Endothelial cell of umbilical vein (primary cell): ENCODE measurements at regions not wholly inside any gene's neighbourhood (a gene's known extent, or its start where the extent isn't known, plus 50 kb on each side); places are given as distances from the start of the nearest gene placed in this dataset.
"Not testable (repeated sequence)": the region's sequence is repeated elsewhere in the genome, so short reads cannot be mapped to it uniquely, and the experiment has no call there.

ENCODE experiments used
- BruUV-seq: library from RNA; stranded (reverse); fragments of 400-500 nt; replicated peaks from 2 replicates; lab custom pipeline; 2021; lab: Mats Ljungman, UMichigan
- CTCF ChIA-PET: fragments of 300-600, 350-600 bp; sonication (Branson Sonifier 250); formaldehyde crosslinking; loops from one replicate; lab custom pipeline; 2021; ENCODE audit warnings: antibody characterized with exemption, inconsistent platforms; lab: Charles Lee
- POLR2A ChIA-PET: fragments of 300-600, 350-600 bp; sonication (Branson Sonifier 250); formaldehyde crosslinking; loops from one replicate; lab custom pipeline; 2021; ENCODE audit warnings: antibody characterized with exemption, inconsistent platforms; lab: Charles Lee
- DNase-seq: peaks from one replicate; pipeline ENCODE4 v3.0.0-alpha.2; 2011; ENCODE audit warnings: low read depth, low spot score
- FAIRE-seq: peaks from 2 replicates; lab custom pipeline; 2011; peaks lifted over from hg19 to GRCh38; lab: Jason Lieb, UNC
- H2AFZ ChIP-seq: 2 replicates; pipeline ENCODE4 v1.6.0; 2012; ENCODE audit warnings: low read depth, low read length, control low read depth, inconsistent platforms
- H3K27ac ChIP-seq: 2 replicates; pipeline ENCODE4 v1.5.1; 2011; ENCODE audit warnings: low read depth, mild to moderate bottlenecking, control low read depth, low read length, moderate library complexity; ENCODE audit not compliant: insufficient read depth
- H3K27me3 ChIP-seq, 2 experiments: 2 replicates each; pipeline versions ENCODE4 v1.6.0 to v1.6.1; 2011; ENCODE audit warnings: low read length in 2 of 2, mixed read lengths in 1 of 2; ENCODE audit not compliant: control insufficient read depth in 2 of 2, insufficient read depth in 2 of 2
- H3K36me3 ChIP-seq, 2 experiments: 2 replicates in 1 of 2; 3 replicates in 1 of 2; pipeline ENCODE4 v1.5.1; 2011; ENCODE audit warnings: low read length in 2 of 2, mild to moderate bottlenecking in 1 of 2, moderate library complexity in 1 of 2; ENCODE audit not compliant: control insufficient read depth in 2 of 2, insufficient read depth in 2 of 2; ENCODE audit errors: extremely low read depth in 1 of 2
- H3K4me1 ChIP-seq: 3 replicates; pipeline ENCODE4 v1.5.1; 2011; ENCODE audit warnings: mild to moderate bottlenecking, low read length; ENCODE audit not compliant: control insufficient read depth, insufficient read depth; ENCODE audit errors: extremely low read depth
- H3K4me2 ChIP-seq: 2 replicates; pipeline ENCODE4 v1.6.1; 2011; ENCODE audit warnings: low read length, control low read depth, mixed read lengths; ENCODE audit not compliant: insufficient read depth
- H3K4me3 ChIP-seq, 3 experiments: fragments of 200-600 bp in 1 of 3; sonication (generic), shearing (Covaris generic) in 1 of 3; replicated peaks in 1 of 3; 2 replicates each; pipeline ENCODE4 v1.5.1; 2011 to 2016; ENCODE audit warnings: control low read depth in 3 of 3, low read length in 3 of 3, mild to moderate bottlenecking in 2 of 3, inconsistent platforms in 1 of 3, low read depth in 1 of 3, moderate library complexity in 1 of 3; ENCODE audit not compliant: insufficient read depth in 1 of 3
- H3K79me2 ChIP-seq: 2 replicates; pipeline ENCODE4 v1.6.0; 2012; ENCODE audit warnings: low read length, inconsistent platforms; ENCODE audit not compliant: control insufficient read depth, insufficient read depth
- H3K9ac ChIP-seq: replicated peaks from 2 replicates; pipeline ENCODE3; 2011; ENCODE audit warnings: low read length, control low read depth; ENCODE audit not compliant: insufficient read depth; ENCODE audit errors: extremely low read depth
- H3K9me1 ChIP-seq: replicated peaks from 3 replicates; pipeline ENCODE4 v1.6.0; 2011; ENCODE audit warnings: mild to moderate bottlenecking, low read length; ENCODE audit not compliant: control insufficient read depth, insufficient read depth; ENCODE audit errors: extremely low read depth
- H3K9me3 ChIP-seq: replicated peaks from 2 replicates; pipeline ENCODE4 v1.5.1; 2012; ENCODE audit warnings: low read length, inconsistent platforms; ENCODE audit not compliant: control insufficient read depth, insufficient read depth
- H4K20me1 ChIP-seq: replicated peaks from 2 replicates; pipeline ENCODE3; 2011; ENCODE audit warnings: mild to moderate bottlenecking, low read length; ENCODE audit not compliant: control insufficient read depth, insufficient read depth; ENCODE audit errors: extremely low read depth
- dilution Hi-C: fragments of 300-500 bp; cut with MboI; formaldehyde crosslinking; loops from one replicate; pipeline ENCODE4 v1.15.0; 2019; ENCODE audit warnings: low sequenced_read_pairs; ENCODE audit not compliant: extremely low pct_ligation_motif_present
- intact Hi-C: fragments of 100-400 bp; cut with micrococcal nuclease; formaldehyde crosslinking; loops from one replicate; pipeline ENCODE4 v1.10.0; 2022

DNA sequence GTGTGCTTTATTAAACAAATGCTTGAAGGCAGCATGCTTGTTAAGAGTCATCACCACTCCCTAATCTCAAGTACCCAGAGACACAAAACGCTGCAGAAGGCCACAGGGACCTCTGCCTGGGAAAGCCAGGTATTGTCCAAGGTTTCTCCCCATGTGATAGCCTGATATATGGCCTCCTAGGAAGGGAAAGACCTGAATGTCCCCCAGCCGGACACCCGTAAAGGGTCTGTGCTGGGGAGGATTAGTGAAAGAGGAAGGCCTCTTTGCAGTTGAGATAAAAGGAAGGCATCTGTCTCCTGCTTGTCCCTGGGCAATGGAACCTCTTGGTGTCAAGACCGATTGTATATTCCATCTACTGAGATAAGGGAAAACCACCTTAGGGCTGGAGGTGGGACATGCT is 159.7 kb downstream of the ADRA2C start:
- CTCF ChIA-PET = not testable (repeated sequence)

DNA sequence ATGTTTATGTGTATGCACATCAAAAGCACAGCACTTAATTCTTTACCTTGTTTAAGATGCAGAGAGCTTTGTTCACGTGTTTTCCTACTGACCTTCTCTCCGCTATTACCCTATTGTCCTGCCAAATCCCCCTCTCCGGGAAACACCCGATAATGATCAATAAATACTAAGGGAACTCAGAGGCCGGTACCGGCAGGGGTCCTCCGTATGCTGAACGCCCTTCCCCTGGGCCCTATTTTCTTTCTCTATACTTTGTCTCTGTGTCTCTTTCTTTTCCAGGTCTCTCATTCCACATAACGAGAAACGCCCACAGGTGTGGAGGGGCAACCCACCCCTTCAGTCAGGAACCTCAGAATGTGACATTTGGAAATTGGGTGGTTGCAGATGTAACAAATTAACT is 160.1 kb downstream of the ADRA2C start:
- H3K4me3 ChIP-seq, H3K36me3 ChIP-seq, CTCF ChIA-PET, FAIRE-seq, H3K9ac ChIP-seq, POLR2A ChIA-PET, H3K27me3 ChIP-seq, H3K9me3 ChIP-seq, H2AFZ ChIP-seq, H3K79me2 ChIP-seq, H3K4me1 ChIP-seq, H3K27ac ChIP-seq, H3K4me2 ChIP-seq, intact Hi-C loops, H3K9me1 ChIP-seq, DNase-seq, BruUV-seq, dilution Hi-C loops, H4K20me1 ChIP-seq: not testable (repeated sequence)

More for the DNA sequence above, 159.7 kb downstream of the ADRA2C start:
- H3K9me3 ChIP-seq, dilution Hi-C loops, BruUV-seq, H3K4me3 ChIP-seq, H2AFZ ChIP-seq, H4K20me1 ChIP-seq, H3K79me2 ChIP-seq, FAIRE-seq, POLR2A ChIA-PET, H3K4me1 ChIP-seq, H3K4me2 ChIP-seq, intact Hi-C loops, H3K36me3 ChIP-seq, H3K9me1 ChIP-seq, H3K9ac ChIP-seq, H3K27ac ChIP-seq, DNase-seq, H3K27me3 ChIP-seq: not testable (repeated sequence)

DNA sequence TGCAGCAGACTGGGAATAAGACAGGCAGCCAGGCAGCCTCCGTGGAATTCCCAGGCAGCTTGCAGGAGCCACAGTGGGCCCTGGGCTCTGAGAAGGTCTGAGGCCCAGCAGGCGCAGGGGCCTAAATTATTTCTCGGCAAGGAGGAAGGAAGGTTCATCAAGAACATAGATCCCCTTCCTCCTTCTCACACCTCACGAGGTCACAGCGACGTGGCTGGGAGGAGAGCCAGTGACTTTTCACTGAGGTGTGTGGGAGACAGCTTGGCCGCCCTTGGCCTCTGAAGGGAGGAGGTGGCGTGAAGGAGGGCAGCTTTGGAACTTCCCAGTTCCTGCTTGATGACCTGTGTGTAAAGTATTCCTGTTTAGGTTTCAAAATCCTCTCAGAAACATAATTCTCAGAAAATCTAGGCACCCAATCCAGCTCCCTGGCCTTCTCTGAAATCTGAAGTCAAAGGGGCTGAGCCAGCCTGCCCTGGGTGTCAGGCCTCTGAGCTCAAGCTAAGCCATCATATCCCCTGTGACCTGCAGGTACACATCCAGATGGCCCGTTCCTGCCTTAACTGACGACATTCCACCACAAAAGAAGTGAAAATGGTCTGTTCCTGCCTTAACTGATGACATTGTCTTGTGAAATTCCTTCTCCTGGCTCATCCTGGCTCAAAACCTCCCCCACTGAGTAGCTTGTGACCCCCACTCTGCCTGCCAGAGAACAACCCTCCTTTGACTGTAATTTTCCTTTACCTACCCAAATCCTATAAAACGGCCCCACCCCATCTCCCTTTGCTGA is 161.0 kb downstream of the ADRA2C start:
- DNase-seq, H3K27me3 ChIP-seq, H3K9me1 ChIP-seq, H3K4me2 ChIP-seq, FAIRE-seq, H3K9me3 ChIP-seq, intact Hi-C loops, POLR2A ChIA-PET, H4K20me1 ChIP-seq, H3K27ac ChIP-seq, H3K36me3 ChIP-seq, H3K9ac ChIP-seq, H3K4me1 ChIP-seq, H3K4me3 ChIP-seq, BruUV-seq, H2AFZ ChIP-seq, H3K79me2 ChIP-seq, dilution Hi-C loops: not testable (repeated sequence)
- CTCF ChIA-PET = interaction anchor here (1.1 kb wide), 1 partner anchor 15 kb away, joined by 3 read pairs; no protein-coding TSS in a partner anchor

DNA sequence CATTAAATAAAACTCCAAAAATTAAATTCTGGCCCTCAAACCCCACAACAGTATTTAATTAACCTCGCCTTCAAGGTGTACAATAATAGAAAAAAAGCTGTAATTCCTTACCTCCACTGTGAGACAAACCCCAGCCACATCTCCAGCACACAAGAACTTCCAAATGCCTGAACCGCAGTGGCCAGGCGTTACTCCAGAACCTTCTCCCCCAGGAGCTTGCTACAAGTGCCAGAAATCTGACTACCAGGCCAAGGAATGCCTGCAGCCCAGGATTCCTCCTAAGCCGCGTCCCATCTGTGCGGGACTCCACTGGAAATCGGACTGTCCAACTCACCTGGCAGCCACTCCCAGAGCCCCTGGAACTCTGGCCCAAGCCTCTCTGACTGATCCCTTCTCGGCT is 163.2 kb downstream of the ADRA2C start:
- H4K20me1 ChIP-seq, H3K27ac ChIP-seq, CTCF ChIA-PET, POLR2A ChIA-PET, H3K79me2 ChIP-seq, H2AFZ ChIP-seq, BruUV-seq, H3K4me3 ChIP-seq, H3K27me3 ChIP-seq, H3K9me3 ChIP-seq, FAIRE-seq, H3K36me3 ChIP-seq, H3K4me1 ChIP-seq, DNase-seq, dilution Hi-C loops, intact Hi-C loops, H3K9ac ChIP-seq, H3K4me2 ChIP-seq, H3K9me1 ChIP-seq: not testable (repeated sequence)
